ENCODE measurements at regions not wholly inside any gene's neighbourhood (a gene's known extent, or its start where the extent isn't known, plus 50 kb on each side); places are given as distances from the start of the nearest gene placed in this dataset.

GRCh38 chrX:40165206-40165605 is 67.4 kb upstream of the BCOR start:
- Histone ChIP-seq H3K36me3 (no peaks in the 10 kb centered on the region), H3K4me1 (peaks cover 14 to 39% (median 26%) of the 10 kb centered on the region in 4 donors), H3K27me3 (peaks cover 0 to 19% (median 0%) of the 10 kb centered on the region in 4 donors), H3K4me3 (no peak overlapping the region), H3K27ac (replicated peaks in 1 of 4) (no peak overlapping the region), H3K9me3 (no peaks in the 10 kb centered on the region)
- WGBS, result no CpG with 5 or more reads among the region's 5 CpGs
- TF ChIP-seq POLR2AphosphoS5 (IDR thresholded peaks at IDR 0.05), result no peak
- no peak for TF ChIP-seq POLR2A (IDR thresholded peaks at IDR 0.05; ENCODE audit: low read depth)
- no peak for TF ChIP-seq EP300 (IDR thresholded peaks at IDR 0.05)
- no peak for TF ChIP-seq CTCF (IDR thresholded peaks at IDR 0.05)
- intact Hi-C loops (cut with DNase I), result no loop called here
- DNase-seq (ENCODE audit: extremely low spot score), result no peak

GRCh38 chrX:40164751-40165150 is 67.0 kb upstream of the BCOR start:
- intact Hi-C loops (cut with DNase I), result no loop called here
- WGBS, result 57% methylated on average over 3 of the region's 3 CpGs
- DNase-seq (ENCODE audit: extremely low spot score), result no peak
- no peak overlapping the region for H3K27ac ChIP-seq (replicated peaks in 1 of 4)
- TF ChIP-seq POLR2AphosphoS5 (IDR thresholded peaks at IDR 0.05) (no peak), EP300 (IDR thresholded peaks at IDR 0.05) (no peak), POLR2A (IDR thresholded peaks at IDR 0.05; ENCODE audit: low read depth) (no peak), CTCF (IDR thresholded peaks at IDR 0.05) (no peak)
- no peak overlapping the region for H3K4me3 ChIP-seq
- peaks cover 14 to 35% (median 26%) of the 10 kb centered on the region in 4 donors for H3K4me1 ChIP-seq
- no peaks in the 10 kb centered on the region for H3K36me3 ChIP-seq
- no peaks in the 10 kb centered on the region for H3K9me3 ChIP-seq
- peaks cover 0 to 18% (median 0%) of the 10 kb centered on the region in 4 donors for H3K27me3 ChIP-seq

GRCh38 chrX:40158036-40158706 is 60.4 kb upstream of the BCOR start:
- peaks cover 0 to 11% (median 0%) of the 10 kb centered on the region in 4 donors for H3K27me3 ChIP-seq
- no peaks in the 10 kb centered on the region for H3K9me3 ChIP-seq
- no peak for DNase-seq (ENCODE audit: extremely low spot score)
- H3K4me1 ChIP-seq, result peaks cover 6 to 48% (median 29%) of the 10 kb centered on the region in 4 donors
- 2% methylated on average over 35 of the region's 68 CpGs for WGBS
- H3K36me3 ChIP-seq, result no peaks in the 10 kb centered on the region
- peak; percentile 45 to 68 (median 58) for TF ChIP-seq CTCF (IDR thresholded peaks at IDR 0.05)
- no peak for TF ChIP-seq EP300 (IDR thresholded peaks at IDR 0.05)
- peak overlapping the region; percentile 54 to 65 (median 58) for H3K4me3 ChIP-seq
- H3K27ac ChIP-seq (replicated peaks in 1 of 4), result peak overlapping the region; percentile 80 to 83 (median 81)
- intact Hi-C loops (cut with DNase I), result loop anchor here (5.0 to 10.0 kb wide), 3 partner anchors 146 to 426 kb away; no protein-coding TSS in a partner anchor

- Histone ChIP-seq H3K9me3 (no peaks in the 10 kb centered on the region), H3K36me3 (no peaks in the 10 kb centered on the region), H3K27ac (replicated peaks in 1 of 4) (peak overlapping the region; percentile 80 to 83 (median 81)), H3K27me3 (peaks cover 0 to 12% (median 0%) of the 10 kb centered on the region in 4 donors), H3K4me3 (peak overlapping the region; percentile 54 to 65 (median 58)), H3K4me1 (peaks cover 8 to 55% (median 35%) of the 10 kb centered on the region in 4 donors)
- intact Hi-C loops (cut with DNase I), result loop anchor here (5.0 to 10.0 kb wide), 3 partner anchors 145 to 425 kb away; no protein-coding TSS in a partner anchor
- TF ChIP-seq CTCF (IDR thresholded peaks at IDR 0.05) (no peak), POLR2A (IDR thresholded peaks at IDR 0.05; ENCODE audit: low read depth) (no peak), POLR2AphosphoS5 (IDR thresholded peaks at IDR 0.05) (no peak), EP300 (IDR thresholded peaks at IDR 0.05) (no peak)
- no peak for DNase-seq (ENCODE audit: extremely low spot score)
- 52% methylated on average over 14 of the region's 15 CpGs for WGBS
Observed at GRCh38 chrX:40157228-40158035, 59.7 kb upstream of the BCOR start.

Measured in esophagus muscularis mucosa (tissue), 4 donors.